Right cardiac atrium (tissue), 5 donors: ENCODE measurements at regions not wholly inside any gene's neighbourhood (a gene's known extent, or its start where the extent isn't known, plus 50 kb on each side); places are given as distances from the start of the nearest gene placed in this dataset.
"Not testable (repeated sequence)": the region's sequence is repeated elsewhere in the genome, so short reads cannot be mapped to it uniquely, and the experiment has no call there.

Source experiments
- ATAC-seq, 2 donors: fragments of 200-7000 bp; cut with Tn5 transposase; one replicate each; pipeline versions ENCODE4 v1.8.0 to v1.9.1; 2020; ENCODE audit warnings: moderate library complexity in 2 of 2, mild to moderate bottlenecking in 1 of 2
- DNase-seq, 3 donors: peaks; one replicate each; pipeline ENCODE4 v3.0.0-alpha.2; 2020
- H3K27ac ChIP-seq: one replicate; pipeline ENCODE4 v1.5.1; 2013; ENCODE audit warnings: mild to moderate bottlenecking, low read length, control low read depth, moderate library complexity
- H3K27me3 ChIP-seq: one replicate; pipeline ENCODE4 v1.6.1; 2013; ENCODE audit not compliant: control insufficient read depth, insufficient read depth
- H3K4me1 ChIP-seq: one replicate; pipeline ENCODE4 v1.6.1; 2013; ENCODE audit warnings: low read length; ENCODE audit not compliant: control insufficient read depth, insufficient read depth
- H3K4me3 ChIP-seq: one replicate; pipeline ENCODE4 v1.5.1; 2013; ENCODE audit warnings: low read length, control low read depth
- H3K9me3 ChIP-seq: one replicate; pipeline ENCODE4 v1.6.1; 2013; ENCODE audit warnings: low read length; ENCODE audit not compliant: control insufficient read depth
- WGBS: extraction: QIAGEN DNeasy Blood & Tissue Kit; methylation state at CpG from one replicate; pipeline ENCODE4 v1.1.7; 2013; 5-methylcytosine and 5-hydroxymethylcytosine counted together
- intact Hi-C, 4 donors: fragments of 100-400 bp; cut with DNase I; formaldehyde crosslinking; loops; one replicate each; pipeline versions ENCODE4 v1.11.0 to v1.14.0; 2022 to 2023
- donor health status: healthy with polysubstance abuse.
- donor health status: DM: no; HTN: yes; CAD: no.
- donor health status: DM: no; HTN: no; CAD: no.
- donor health status: DM: no; HTN: yes; CAD: no; lungs with severe emphysema.
- donor health status: DM: yes; HTN: yes; CAD: no.

DNA sequence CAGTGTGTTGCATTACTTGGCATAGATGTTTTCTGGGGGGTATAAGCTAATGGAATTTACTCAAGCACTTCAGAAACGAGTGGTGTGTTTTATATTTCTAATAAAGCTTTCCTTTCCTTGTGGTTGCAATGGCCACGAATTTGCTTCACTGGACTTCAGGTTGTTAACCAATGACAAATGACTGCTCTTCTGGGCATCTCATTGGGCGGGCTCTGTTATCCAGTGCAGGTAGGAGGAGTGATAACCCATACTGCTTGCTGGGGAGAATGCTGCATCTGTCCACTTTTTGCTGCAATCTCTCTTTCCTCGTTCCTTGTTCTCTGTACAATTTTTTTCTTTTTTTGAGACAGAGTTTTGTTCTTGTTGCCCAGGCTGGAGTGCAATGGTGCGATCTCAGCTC lies 80.0 kb upstream of the RPH3A start:
- Histone ChIP-seq H3K4me3 (no peak overlapping the region), H3K27ac (no peak overlapping the region), H3K27me3 (peaks cover 2% of the 10 kb centered on the region), H3K4me1 (no peaks in the 10 kb centered on the region), H3K9me3 (no peaks in the 10 kb centered on the region)
- DNase-seq (no peak), ATAC-seq (no peak)
- intact Hi-C loops: no loop called here
- 59% methylated on average over 5 of the region's 5 CpGs for WGBS

DNA sequence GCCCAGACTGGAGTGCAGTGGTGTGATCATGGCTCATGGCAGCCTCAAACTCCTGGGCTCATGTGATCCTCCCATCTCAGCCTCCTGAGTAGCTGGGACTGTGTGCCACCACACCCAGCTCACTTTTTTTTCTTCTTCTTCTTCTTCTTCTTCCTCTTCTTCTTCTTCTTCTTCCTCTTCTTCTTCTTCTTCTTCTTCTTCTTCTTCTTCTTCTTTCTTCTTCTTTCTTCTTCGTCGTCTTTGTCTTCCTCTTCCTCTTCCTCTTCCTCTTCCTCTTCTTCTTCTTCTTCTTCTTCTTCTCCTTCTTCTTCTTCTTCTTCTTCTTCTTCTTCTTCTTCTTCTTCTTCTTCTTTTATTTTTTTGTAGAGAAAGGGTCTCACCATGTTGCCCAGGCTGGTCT lies 78.8 kb upstream of the RPH3A start:
- H3K9me3 ChIP-seq, intact Hi-C loops, H3K4me3 ChIP-seq, DNase-seq, ATAC-seq, H3K27ac ChIP-seq, H3K4me1 ChIP-seq, H3K27me3 ChIP-seq: not testable (repeated sequence)
- WGBS: 51% methylated on average over 2 of the region's 2 CpGs

DNA sequence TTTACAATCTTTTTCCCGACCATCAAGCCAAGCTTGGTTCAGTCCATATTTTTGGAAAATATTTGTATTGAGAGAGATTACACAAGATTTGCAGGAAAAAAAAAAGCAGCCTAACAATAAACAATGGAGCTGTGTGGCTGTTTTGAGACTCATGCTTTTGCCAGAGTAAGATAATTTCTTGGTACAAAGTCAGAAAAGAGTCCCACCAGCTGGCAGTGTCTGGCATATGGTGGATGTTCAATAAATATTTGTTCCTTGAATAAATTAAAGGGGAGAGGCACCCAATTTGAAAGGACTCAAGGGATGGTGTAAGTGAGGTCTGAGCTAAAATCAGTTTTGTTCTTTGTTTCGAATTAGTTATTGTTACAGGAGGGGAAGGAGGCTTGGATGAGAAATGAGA lies 78.1 kb upstream of the RPH3A start:
- WGBS: 58% methylated on average over 2 of the region's 2 CpGs
- DNase-seq (no peak), ATAC-seq (no peak)
- Histone ChIP-seq H3K4me1 (no peaks in the 10 kb centered on the region), H3K27me3 (peaks cover 2% of the 10 kb centered on the region), H3K4me3 (no peak overlapping the region), H3K27ac (no peak overlapping the region), H3K9me3 (no peaks in the 10 kb centered on the region)
- intact Hi-C loops: no loop called here

DNA sequence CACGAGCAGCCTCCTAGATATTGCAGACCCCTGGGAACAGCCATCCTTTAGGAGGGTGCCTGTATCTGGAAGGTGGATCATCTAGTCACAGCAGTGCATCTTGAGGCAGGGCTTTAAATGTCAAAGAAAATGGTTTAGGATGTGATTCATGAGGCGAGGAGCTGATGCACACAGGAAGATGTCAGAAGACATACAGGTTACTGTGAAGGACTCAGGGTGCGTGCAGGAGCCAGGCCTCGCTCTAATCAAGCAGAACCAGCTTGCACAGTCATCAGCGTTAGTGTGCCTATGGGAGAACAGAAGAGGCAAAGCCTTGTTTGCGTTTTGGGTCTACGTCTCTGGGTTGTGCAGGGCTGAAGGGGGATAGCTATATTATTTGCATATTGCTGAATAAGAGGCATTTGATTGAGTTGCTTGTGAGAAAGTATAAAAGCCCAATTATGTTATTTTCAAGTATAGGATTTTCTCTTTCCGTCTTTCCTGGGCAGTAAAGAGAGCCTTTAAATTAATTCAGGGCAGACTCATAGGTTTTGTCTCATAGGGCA lies 77.3 kb upstream of the RPH3A start:
- Histone ChIP-seq H3K4me3 (no peak overlapping the region), H3K27ac (no peak overlapping the region), H3K4me1 (no peaks in the 10 kb centered on the region), H3K27me3 (peaks cover 2% of the 10 kb centered on the region), H3K9me3 (no peaks in the 10 kb centered on the region)
- DNase-seq (no peak), ATAC-seq (no peak)
- WGBS: 74% methylated on average over 8 of the region's 8 CpGs
- intact Hi-C loops: no loop called here

DNA sequence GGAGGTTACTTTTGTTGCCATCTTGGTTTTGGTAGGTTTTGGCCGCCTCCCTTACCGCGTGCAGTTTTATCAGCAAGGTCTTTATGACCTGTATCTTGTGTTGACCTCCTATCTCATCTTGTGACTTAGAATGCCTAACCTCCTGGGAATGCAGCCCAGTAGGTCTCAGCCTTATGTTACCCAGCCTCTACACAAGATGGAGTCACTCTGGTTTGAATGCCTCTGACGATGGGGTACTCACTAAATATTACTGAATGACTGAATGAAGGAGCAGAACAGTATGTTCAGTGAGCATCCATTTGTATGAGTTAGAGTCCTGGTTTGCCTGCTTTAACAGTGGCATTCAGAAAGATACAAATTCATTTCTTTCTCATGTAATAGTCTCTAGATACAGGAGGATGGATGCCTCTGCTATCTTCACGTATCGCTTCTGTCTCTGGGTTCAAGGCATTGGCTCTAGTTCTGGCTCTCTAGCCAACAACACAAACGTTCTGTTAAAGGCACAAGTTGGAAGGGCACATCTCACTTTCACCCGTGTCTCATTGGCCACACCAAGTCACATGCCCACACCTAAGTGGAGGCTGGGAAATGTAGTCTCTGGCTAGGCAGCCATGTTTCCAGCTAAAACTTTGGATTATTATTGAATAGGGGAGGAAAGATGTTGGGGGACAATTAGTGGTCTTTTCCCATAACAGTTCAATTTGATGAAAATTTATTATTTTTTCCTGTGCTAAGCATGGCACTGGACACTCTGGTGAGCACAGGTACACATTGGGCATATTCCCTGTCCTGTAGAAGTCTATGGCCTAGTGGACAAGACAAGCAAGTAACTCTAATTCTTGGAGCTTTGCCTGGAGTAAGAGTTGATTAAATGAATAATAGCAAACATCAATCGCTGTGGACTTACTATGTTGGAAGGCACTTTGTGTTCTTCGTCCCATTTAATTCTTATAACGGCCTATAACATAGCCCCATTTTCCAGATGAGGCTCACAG lies 75.2 kb upstream of the RPH3A start:
- WGBS: 63% methylated on average over 11 of the region's 11 CpGs
- DNase-seq: no peak
- intact Hi-C loops: no loop called here
- no peaks in the 10 kb centered on the region for H3K9me3 ChIP-seq
- no peaks in the 10 kb centered on the region for H3K27me3 ChIP-seq
- no peak for ATAC-seq
- H3K4me1 ChIP-seq: no peaks in the 10 kb centered on the region
- no peak overlapping the region for H3K4me3 ChIP-seq
- H3K27ac ChIP-seq: no peak overlapping the region

DNA sequence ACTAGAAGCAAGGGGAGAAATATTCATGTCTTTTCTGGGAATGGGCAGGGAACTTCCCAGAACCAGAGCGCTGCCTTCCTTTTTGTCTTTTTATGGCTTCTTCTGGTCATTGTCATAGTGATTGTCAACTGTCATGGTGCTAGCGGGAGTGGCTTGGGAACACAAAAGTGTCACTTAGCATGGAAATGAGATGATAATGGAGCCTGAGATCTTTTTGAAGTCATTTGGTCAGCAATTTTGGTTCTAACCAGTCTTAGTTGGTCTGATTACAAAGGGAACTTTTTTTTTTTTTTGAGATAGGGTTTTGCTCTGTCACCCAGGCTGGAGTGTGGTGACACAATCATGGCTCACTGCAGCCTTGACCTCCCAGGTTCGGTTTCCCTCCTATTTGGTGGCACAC lies 62.7 kb upstream of the RPH3A start:
- 61% methylated on average over 3 of the region's 3 CpGs for WGBS
- intact Hi-C loops: no loop called here
- no peak for DNase-seq
- Histone ChIP-seq H3K9me3 (no peaks in the 10 kb centered on the region), H3K27me3 (no peaks in the 10 kb centered on the region), H3K27ac (no peak overlapping the region), H3K4me3 (no peak overlapping the region), H3K4me1 (no peaks in the 10 kb centered on the region)
- ATAC-seq: no peak

DNA sequence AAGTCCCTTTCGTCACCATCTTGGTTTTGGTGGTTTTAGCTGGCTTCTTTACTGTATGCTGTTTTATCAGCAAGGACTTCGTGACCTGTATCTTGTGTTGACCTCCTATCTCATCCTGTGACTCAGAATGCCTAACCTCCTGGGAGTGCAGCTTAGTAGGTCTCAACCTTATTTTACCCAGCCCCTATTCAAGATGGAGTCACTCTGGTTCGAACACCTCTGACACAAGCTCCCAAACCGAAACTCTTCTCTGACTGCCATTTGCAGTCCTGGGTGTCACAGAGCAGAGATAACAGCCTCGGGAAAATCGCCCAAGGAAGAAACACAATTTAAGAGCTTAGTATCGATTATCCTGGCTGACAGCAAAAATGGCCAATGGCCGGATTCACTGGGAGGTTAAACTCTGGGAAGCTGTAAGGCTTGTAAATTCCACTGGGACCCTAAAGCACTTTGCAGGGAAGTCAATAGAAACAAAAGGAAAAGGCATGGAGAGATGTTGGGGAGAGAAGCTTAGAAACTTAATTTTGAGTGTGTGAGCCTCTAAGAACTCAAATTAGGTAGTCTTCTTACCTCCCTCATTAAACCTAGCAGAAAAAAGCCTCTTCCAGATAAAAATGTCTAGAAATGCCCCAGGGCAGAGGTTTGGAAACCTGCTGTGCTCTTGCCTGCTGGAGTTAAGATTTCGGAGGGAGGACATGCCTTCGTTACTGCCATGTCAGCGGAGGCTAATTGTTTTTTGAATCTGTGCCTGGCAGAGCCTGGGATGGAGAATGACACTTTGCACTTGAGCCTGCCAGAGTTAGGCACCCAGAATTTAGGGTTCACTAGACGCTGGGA lies 56.5 kb upstream of the RPH3A start:
- 56% methylated on average over 12 of the region's 12 CpGs for WGBS
- no peak overlapping the region for H3K4me3 ChIP-seq
- DNase-seq (no peak), ATAC-seq (no peak)
- intact Hi-C loops: no loop called here
- peaks cover 5% of the 10 kb centered on the region for H3K27me3 ChIP-seq
- no peaks in the 10 kb centered on the region for H3K4me1 ChIP-seq
- H3K9me3 ChIP-seq: no peaks in the 10 kb centered on the region
- no peak overlapping the region for H3K27ac ChIP-seq

DNA sequence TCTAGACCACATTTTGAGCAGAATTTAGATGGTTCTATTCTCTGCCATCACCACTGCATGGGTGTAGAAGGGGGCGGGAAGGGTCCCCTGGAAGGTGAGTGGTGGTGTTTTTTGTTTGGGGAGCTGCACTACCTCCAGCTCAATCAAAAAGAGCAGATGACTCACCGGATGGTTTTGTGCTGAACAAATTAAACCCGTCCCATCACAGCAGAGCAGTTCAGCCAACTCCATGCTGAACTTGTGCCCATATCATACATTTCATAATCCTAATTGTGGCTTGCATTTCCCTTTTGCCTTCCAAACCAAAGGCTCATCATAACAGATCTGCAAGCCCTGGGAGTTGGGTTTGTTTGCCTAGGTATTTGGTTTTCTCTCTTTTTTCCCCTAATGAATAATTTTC lies 53.0 kb upstream of the RPH3A start:
- Histone ChIP-seq H3K4me3 (no peak overlapping the region), H3K27ac (no peak overlapping the region), H3K27me3 (peaks cover 9% of the 10 kb centered on the region), H3K9me3 (no peaks in the 10 kb centered on the region), H3K4me1 (no peaks in the 10 kb centered on the region)
- WGBS: 36% methylated on average over 3 of the region's 3 CpGs
- intact Hi-C loops: no loop called here
- ATAC-seq: no peak
- DNase-seq: no peak

DNA sequence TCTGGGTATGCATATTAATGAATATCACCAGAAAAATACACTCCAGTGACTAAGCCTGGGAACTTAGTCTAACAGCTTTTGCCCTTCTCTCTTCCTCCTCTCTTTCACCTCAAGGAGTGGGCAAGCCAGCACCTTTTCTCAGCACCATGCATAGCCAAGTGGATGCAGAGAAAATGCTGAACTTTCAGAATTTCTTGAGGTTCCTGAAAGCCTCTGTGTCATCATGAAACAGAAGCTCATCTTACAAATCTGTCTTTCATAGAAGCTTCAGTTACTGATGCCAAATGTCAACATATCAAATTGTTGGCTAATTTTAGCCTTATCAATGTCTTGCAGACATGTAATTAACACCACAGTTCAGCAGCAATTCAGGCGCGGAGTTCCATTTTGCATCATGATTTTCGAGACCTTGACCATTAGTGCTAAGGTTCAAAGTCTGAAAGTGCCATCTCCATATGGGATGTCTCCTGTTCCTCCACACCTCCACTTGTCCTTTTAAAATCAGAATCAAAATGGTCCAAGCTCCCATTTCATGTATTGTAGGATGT lies 51.1 kb upstream of the RPH3A start:
- Histone ChIP-seq H3K9me3 (no peaks in the 10 kb centered on the region), H3K27ac (no peak overlapping the region), H3K27me3 (peaks cover 4% of the 10 kb centered on the region), H3K4me1 (no peaks in the 10 kb centered on the region), H3K4me3 (no peak overlapping the region)
- ATAC-seq: no peak
- no peak for DNase-seq
- intact Hi-C loops: no loop called here
- WGBS: 57% methylated on average over 3 of the region's 3 CpGs

DNA sequence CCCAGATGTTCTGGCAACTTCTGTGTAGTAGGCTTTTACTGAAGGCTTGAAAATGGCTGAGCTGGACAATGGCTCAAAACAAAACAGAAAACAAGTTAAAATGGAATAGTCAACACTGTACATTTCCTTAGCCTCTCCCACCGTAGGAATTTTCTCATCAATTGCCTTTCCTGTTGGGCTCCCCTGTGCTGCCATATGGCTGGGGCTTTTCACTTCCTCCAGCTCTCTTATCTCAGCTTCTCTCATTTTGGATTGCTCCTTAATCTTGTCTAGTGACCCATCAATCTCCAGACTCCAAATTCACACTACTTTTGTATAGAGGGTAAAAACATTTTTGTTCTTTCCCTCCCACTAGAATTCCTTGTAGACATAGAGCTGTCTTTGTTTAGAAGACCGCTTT lies 50.4 kb upstream of the RPH3A start:
- H3K27me3 ChIP-seq: peaks cover 4% of the 10 kb centered on the region

More for the DNA sequence above, 50.4 kb upstream of the RPH3A start:
- intact Hi-C loops: no loop called here
- WGBS: 33% methylated on average over 2 of the region's 2 CpGs
- Histone ChIP-seq H3K4me3 (no peak overlapping the region), H3K4me1 (no peaks in the 10 kb centered on the region), H3K27ac (no peak overlapping the region), H3K9me3 (no peaks in the 10 kb centered on the region)
- ATAC-seq (no peak), DNase-seq (no peak)
